Transverse colon (tissue), 4 donors: ENCODE measurements at regions not wholly inside any gene's neighbourhood (a gene's known extent, or its start where the extent isn't known, plus 50 kb on each side); places are given as distances from the start of the nearest gene placed in this dataset.

Source experiments
- DNase-seq: peaks from one replicate; pipeline ENCODE4 v3.0.0-alpha.2; 2019
- H3K27ac ChIP-seq, 4 donors: fragments of 200-600 bp; sonication (generic); 2 replicates each; pipeline ENCODE4 v1.5.1; 2016 to 2018; ENCODE audit warnings: inconsistent platforms in 4 of 4
- H3K27me3 ChIP-seq: fragments of 200-600 bp; sonication (generic); 2 replicates; pipeline ENCODE4 v1.5.1; 2017; ENCODE audit warnings: inconsistent platforms
- H3K36me3 ChIP-seq, 4 donors: fragments of 200-600 bp; sonication (generic); 2 replicates each; pipeline ENCODE4 v1.5.1; 2017 to 2019; ENCODE audit warnings: inconsistent platforms in 4 of 4
- H3K4me1 ChIP-seq, 4 donors: fragments of 200-600 bp; sonication (generic); 2 replicates each; pipeline ENCODE4 v1.5.1; 2017 to 2020; ENCODE audit warnings: inconsistent platforms in 4 of 4
- H3K4me3 ChIP-seq, 4 donors: fragments of 200-600 bp; sonication (generic); 1 replicate in 1 of 4; 2 replicates in 3 of 4; pipeline versions ENCODE4 v1.5.1 to v1.6.1; 2017 to 2019; ENCODE audit warnings: inconsistent platforms in 4 of 4
- H3K9me3 ChIP-seq, 2 donors: fragments of 200-600 bp; sonication (generic); 2 replicates each; pipeline ENCODE4 v1.5.1; 2017 to 2019; ENCODE audit warnings: inconsistent platforms in 2 of 2
- CTCF ChIP-seq, 5 experiments: fragments of 200-600 bp in 3 of 5; fragments of 450-650 bp in 2 of 5; sonication (generic) in 3 of 5; IDR thresholded peaks; 1 replicate in 2 of 5; 2 replicates in 3 of 5; pipeline ENCODE4 v1.5.1; 2016 to 2017; ENCODE audit warnings: antibody characterized with exemption in 5 of 5, inconsistent platforms in 3 of 5, mild to moderate bottlenecking in 2 of 5, moderate library complexity in 1 of 5
- EP300 ChIP-seq: sonication (generic); formaldehyde crosslinking; IDR thresholded peaks from one replicate; pipeline ENCODE4 v1.6.1; 2017; ENCODE audit warnings: antibody characterized with exemption, low read depth
- POLR2A ChIP-seq: fragments of 450-650 bp; IDR thresholded peaks from one replicate; pipeline ENCODE4 v1.6.1; 2016; ENCODE audit warnings: antibody characterized with exemption, mild to moderate bottlenecking, moderate library complexity
- POLR2AphosphoS5 ChIP-seq, 3 donors: sonication (generic); formaldehyde crosslinking; IDR thresholded peaks; one replicate each; pipeline ENCODE4 v1.6.1; 2016; ENCODE audit warnings: antibody characterized with exemption in 3 of 3
- WGBS, 2 donors: methylation state at CpG; one replicate each; pipeline ENCODE4 v1.1.5; 2018; ENCODE audit warnings: low coverage in 1 of 2; 5-methylcytosine and 5-hydroxymethylcytosine counted together
- in situ Hi-C, 4 donors: fragments of 200-750 bp; cut with MboI; loops; one replicate each; pipeline versions ENCODE4 v1.15.0 to v1.15.1; 2017; ENCODE audit warnings: low sequenced_read_pairs in 3 of 4, low pct_ligation_motif_present in 1 of 4, low pct_unique_long_range_greater_than_20kb in 1 of 4
- intact Hi-C: fragments of 100-400 bp; cut with DNase I; formaldehyde crosslinking; loops from one replicate; pipeline ENCODE4 v1.15.1; 2023; ENCODE audit warnings: low total_unique reads

GRCh38 chr9:100838857-100839256 is 189.7 kb upstream of the PLPPR1 start:
- Histone ChIP-seq H3K4me1 (no peaks in the 10 kb centered on the region), H3K36me3 (no peaks in the 10 kb centered on the region), H3K9me3 (no peaks in the 10 kb centered on the region), H3K4me3 (no peak overlapping the region), H3K27ac (no peak overlapping the region), H3K27me3 (no peaks in the 10 kb centered on the region)
- intact Hi-C loops, result no loop called here
- in situ Hi-C loops, result no loop called here
- WGBS, 2 donors, result 58 to 71% methylated on average over 1 to 2 of the region's 2 CpGs
- no peak for DNase-seq
- TF ChIP-seq POLR2AphosphoS5 (IDR thresholded peaks at IDR 0.05) (no peak), POLR2A (no peak), CTCF (IDR thresholded peaks at IDR 0.05) (no peak), EP300 (no peak)

- Histone ChIP-seq H3K36me3 (no peaks in the 10 kb centered on the region), H3K4me3 (no peak overlapping the region), H3K9me3 (no peaks in the 10 kb centered on the region), H3K27me3 (no peaks in the 10 kb centered on the region), H3K27ac (no peak overlapping the region), H3K4me1 (no peaks in the 10 kb centered on the region)
- TF ChIP-seq POLR2AphosphoS5 (IDR thresholded peaks at IDR 0.05) (no peak), POLR2A (no peak), CTCF (IDR thresholded peaks at IDR 0.05) (no peak), EP300 (no peak)
- DNase-seq, result no peak
- in situ Hi-C loops (no loop called here), intact Hi-C loops (no loop called here)
Measured at GRCh38 chr9:100848726-100849125, 179.8 kb upstream of the PLPPR1 start.

GRCh38 chr9:100852088-100852487 is 176.4 kb upstream of the PLPPR1 start:
- in situ Hi-C loops (no loop called here), intact Hi-C loops (no loop called here)
- Histone ChIP-seq H3K27ac (no peak overlapping the region), H3K4me1 (no peaks in the 10 kb centered on the region), H3K4me3 (no peak overlapping the region), H3K27me3 (no peaks in the 10 kb centered on the region), H3K9me3 (no peaks in the 10 kb centered on the region), H3K36me3 (no peaks in the 10 kb centered on the region)
- DNase-seq, result no peak
- TF ChIP-seq POLR2A, result no peak
- no peak for TF ChIP-seq CTCF (IDR thresholded peaks at IDR 0.05)
- no peak for TF ChIP-seq POLR2AphosphoS5 (IDR thresholded peaks at IDR 0.05)
- TF ChIP-seq EP300, result no peak
- 12 to 22% methylated on average over 4 of the region's 4 CpGs for WGBS, 2 donors

GRCh38 chr9:100856238-100856637 is 172.3 kb upstream of the PLPPR1 start:
- Histone ChIP-seq H3K9me3 (peaks cover 0 to 7% of the 10 kb centered on the region in 2 donors), H3K4me3 (no peak overlapping the region), H3K36me3 (no peaks in the 10 kb centered on the region), H3K27me3 (no peaks in the 10 kb centered on the region), H3K4me1 (no peaks in the 10 kb centered on the region), H3K27ac (no peak overlapping the region)
- TF ChIP-seq EP300 (no peak), CTCF (IDR thresholded peaks at IDR 0.05) (no peak), POLR2A (no peak), POLR2AphosphoS5 (IDR thresholded peaks at IDR 0.05) (no peak)
- no peak for DNase-seq
- intact Hi-C loops, result no loop called here
- WGBS, 2 donors, result 33 to 47% methylated on average over 3 of the region's 3 CpGs
- in situ Hi-C loops, result no loop called here
